Left renal pelvis (tissue), 4 donors: ENCODE measurements at regions not wholly inside any gene's neighbourhood (a gene's known extent, or its start where the extent isn't known, plus 50 kb on each side); places are given as distances from the start of the nearest gene placed in this dataset.
"Not testable (repeated sequence)": the region's sequence is repeated elsewhere in the genome, so short reads cannot be mapped to it uniquely, and the experiment has no call there.

Experiments used
- DNase-seq, 4 donors: peaks; one replicate each; pipeline ENCODE4 v3.0.0-alpha.2; 2013; ENCODE audit warnings: low read depth in 4 of 4, low spot score in 3 of 4

DNA sequence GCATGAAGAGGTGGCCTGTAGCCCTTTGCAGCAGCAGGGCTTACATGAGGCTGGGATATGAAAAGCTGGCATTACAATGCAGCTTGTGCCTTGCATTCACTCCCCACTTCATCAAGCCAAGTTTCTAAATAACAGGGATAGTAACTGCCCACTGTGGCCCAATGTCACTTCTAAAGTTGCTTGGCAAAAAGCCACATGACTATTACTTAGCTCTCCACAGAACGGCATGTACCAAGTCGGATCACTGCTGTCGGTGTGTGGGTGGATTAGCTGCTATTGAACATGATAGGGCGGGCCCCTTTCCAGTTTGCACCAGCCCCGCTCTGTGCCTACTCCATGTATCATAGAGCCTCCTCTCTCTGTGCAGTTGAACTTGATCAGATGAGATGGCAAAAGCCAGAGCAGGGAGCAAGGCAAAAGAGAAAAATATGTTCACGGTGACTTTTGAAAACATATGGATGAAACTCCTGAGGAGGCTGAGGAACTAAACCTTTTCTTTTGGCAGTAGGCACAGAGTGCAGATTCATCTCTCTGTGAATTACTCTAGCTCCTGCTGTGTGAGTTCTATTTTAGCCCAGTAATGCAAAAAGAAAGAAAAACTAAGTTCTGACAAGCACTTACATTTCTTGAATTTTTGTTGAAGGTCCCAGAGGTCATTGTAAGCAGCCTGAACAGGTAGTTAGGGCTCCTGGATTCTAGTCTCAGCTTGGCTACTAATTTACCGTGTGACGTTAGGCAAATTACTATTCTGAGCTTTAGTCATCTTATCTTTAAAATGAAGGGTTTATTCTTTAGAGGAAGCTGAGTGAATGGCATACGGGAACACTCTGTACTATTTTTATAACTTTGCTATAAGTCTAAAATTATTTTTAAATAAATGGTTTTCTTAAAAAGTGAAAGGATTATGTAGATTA is 125.6 kb upstream of the NBPF9 start:
- not testable (repeated sequence) for DNase-seq

DNA sequence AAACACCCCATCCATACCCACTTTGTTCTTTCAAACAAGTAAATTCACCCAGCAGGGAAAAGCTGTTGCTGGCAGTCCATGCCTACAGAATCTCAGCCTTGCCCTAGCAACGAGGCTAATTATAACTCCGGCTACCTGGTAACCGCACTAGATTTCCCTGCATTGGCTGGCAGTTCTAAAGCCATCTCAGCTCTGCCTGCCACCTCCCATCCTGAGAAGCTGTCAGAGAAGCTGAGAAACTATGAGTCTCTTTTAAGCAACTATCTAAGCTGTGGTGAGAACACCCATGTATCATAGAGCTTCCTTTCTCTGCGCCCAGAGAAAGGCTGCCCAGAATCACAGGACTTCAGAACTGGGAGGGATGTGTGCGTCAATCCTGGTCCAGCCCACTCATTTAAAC is 126.5 kb upstream of the NBPF9 start:
- DNase-seq = not testable (repeated sequence)

DNA sequence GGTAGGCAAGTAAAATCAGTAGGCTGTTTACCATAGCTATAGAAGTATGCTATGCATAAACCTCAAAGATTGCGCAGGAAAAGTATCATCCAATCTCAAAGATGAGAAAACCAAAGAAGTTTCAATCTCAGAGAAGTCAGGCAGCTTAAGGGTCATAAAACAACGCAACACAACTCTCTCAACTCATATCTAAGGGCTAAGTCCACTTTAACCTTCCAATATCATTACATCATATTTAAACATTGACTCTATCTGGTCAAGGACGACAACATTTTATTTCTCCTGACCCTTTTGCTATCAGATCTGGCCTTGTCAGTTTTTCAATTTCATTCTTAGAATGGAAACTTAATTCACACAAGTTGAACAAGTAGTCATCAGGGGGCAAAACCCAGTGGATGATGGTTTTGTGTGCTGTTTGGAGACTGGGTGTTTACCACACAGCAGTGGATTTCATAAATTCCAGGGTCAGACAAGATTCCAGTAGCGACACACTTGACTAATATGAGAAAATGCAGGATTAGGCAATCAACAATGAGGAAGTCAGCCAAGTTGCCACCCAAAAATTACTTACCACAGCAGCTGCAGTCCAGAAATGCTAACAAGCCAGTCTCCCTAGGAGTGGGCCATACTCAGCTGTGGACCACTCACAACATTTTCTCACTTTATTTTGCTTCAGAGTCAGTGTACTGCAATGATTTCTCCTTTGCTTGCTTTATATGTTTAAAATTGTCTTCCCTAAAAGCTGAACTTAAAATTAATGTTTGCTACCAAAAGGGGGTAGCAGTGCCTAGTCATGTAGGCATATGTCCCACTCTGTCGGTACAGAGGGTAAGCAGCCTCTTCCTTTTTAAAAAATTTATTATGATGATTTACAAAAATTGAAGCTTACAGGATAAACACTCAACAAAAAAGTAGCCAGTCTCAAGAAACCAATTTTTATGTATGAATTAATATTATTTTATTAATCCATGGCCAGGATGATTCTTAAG is 131.9 kb upstream of the NBPF9 start:
- DNase-seq = not testable (repeated sequence)

DNA sequence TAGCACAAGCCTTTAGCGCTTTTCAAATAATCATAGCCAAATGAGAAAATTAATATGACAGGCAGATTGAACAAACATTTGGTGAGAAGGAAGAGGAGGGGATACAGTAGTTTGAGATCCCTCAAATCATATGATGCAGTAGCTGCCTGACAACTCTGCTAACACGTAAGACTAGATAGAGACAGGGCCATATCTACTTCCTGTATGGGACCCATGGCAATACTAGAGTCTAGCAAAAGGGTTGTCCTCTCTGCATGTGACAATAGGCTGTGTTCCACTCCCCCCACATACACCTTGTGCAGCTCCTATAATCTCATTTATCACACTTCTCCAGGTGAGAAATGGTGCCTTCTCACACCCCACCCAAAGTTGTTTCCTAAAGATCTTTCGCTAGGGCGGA is 134.2 kb upstream of the NBPF9 start:
- DNase-seq = not testable (repeated sequence)

DNA sequence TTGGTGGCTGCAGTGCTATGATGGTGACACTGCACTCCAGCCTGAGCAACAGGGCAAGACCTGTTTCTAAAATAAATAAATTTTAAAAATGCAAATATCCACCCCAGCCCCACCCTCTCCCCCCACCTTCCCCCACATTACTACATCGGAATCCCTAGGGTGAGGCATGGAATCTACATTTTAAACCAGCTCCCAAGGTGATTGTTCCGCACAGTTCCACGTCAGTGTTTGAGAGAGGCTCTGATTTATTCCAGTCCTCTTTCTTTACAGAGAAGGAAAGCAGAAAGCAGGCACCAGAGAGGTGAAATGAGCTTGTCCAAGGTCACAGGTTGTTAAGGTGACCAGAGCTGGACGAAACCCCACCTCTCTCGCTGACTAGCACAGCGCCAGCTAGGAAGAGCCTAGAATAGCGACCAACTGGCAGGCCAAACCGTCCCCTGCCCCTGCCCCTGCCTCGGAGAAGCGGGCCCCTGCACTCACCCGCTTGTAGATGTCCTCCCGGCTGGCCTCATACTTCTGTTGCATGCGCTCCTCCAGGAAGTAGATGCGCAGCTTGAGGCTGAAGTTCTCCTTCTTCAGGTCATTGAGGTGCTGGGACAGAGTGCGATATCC is 136.7 kb upstream of the NBPF9 start:
- not testable (repeated sequence) for DNase-seq

DNA sequence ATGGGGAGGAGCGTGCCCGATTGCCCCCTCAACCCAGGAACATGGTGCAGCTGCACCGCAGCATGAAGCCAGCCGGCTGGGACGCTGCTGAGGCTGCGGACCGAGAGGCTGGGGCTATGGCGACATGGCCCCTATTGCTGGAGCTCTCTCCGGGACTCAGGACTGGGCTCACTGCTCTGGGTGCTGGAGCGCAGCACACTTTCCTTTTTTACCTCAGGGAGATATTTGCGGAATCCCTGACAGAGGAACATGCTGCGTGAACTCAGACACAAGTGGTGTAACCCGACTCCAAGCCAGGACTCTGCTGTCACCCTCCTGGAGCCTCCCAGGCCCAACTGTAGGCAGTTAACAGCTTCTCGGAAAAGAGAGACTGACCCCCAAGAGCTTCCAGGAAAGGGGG is 137.2 kb upstream of the NBPF9 start:
- DNase-seq = not testable (repeated sequence)

DNA sequence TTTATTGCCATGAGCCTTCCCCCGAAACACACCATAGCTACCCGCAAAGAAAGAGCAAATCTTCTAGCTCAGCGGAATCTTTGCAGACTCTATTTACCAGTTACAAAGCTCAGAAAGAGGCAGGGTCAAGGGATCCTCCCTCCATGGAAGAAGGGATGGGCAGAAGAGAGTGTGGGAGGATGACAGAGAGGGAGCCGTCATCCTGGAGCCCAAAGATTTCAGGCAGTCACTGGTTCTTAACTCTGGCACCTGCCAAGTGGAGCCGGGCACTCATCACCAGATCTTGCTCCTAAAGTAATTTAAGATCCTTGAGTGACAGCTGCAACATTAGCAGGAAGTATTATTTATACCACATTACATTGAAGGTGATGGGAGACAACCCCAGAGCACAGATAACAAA is 137.9 kb upstream of the NBPF9 start:
- DNase-seq = not testable (repeated sequence)

DNA sequence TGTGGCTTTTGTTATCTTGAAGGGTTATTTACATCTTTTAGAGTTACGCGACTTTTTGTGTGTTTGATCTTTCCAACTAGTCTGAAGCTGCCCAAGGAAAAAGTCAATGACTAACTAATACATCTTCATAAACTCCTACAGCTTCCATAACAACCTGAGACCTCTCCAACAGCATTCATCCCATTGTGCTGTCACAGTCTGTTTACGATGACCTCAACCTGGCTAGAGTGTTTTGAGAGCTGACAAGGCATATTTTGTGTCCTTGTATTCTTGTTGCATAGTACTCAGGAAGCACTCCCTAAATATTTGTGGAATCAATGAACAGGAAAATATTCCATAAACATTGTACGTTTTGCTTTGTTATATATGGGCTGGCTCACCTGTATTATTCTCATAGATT is 140.2 kb upstream of the NBPF9 start:
- not testable (repeated sequence) for DNase-seq

DNA sequence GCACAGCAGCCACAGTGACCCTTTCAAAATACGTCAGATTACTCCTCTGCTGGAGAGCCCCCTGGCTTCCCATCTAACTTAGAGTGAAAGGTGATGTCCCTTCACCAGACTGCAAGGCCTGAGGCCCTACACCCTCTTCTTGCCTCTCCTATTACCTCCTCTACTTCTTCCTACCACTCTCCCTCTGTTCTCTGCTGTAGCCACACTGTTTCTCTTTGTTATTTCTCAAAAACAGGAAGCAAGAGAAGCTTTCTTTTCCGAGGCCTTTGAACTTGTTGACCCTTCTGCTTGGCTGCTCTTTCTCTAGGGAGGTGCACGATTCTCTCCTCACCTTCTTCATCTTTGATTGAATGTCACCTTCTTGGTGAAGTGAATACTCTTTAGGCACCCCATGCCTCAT is 141.3 kb upstream of the NBPF9 start:
- DNase-seq = not testable (repeated sequence)

DNA sequence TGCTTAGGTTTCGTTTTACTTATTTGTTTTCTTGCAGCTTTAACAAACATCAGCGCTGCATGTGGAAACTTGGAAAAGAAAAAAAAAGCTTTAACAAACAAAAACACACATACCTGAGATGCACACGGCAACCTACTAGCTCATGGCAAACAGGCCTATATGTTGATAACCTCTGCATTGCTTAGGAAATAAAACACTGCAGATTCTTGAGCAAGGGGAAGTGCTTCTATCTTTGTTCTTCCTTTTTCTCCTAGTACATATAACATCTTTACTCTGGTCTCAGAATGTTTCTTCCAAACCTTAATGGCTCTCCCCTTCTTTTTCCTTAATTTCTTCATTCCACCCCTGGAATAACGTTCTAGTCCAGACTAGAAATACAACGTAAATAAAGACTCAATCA is 142.9 kb upstream of the NBPF9 start:
- DNase-seq = not testable (repeated sequence)

DNA sequence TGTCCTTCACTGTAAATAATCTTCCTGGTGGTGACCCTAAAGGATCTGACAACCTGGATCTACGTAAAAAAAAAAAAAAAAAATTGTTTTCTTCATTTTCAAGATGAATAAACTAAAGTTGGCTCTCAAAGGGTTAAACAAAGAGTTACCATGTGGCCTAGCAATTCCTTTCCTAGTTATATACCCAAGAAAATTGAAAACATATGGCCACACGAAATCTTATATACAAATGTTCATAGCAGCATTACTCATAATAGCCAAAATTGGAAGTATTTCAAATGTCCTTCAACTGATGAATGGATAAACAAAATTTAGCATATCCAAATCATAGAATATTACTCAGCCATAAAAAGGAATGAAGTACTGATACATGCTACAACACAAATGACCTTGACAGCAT is 145.3 kb upstream of the NBPF9 start:
- DNase-seq = not testable (repeated sequence)

DNA sequence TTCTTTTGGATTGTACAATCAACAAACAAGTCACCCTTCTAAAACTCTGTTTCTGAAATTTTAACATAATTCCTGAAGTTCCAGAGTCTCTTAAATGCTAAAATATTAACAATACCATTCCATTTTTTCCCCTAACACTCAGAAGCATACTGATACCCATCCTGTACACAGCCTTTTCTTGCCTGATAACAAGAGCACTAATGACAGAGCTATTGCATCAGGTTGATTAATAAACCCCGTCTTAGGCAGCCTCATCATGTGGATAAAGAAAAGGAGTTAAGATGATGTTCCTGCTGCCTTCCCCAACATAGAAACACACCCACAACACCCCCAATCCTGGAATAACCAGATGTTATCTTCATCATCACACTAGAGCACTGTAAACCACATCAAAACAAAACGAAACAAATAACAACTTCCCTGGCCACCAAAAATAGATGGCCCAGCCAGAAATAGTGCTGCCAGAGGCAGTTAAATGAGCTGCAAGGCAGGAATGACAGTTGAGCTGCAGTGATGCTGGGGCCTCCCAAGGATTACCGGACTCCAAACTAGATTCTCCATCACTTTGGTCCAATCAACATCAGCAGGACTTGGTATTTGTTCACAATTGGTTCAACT is 146.6 kb upstream of the NBPF9 start:
- not testable (repeated sequence) for DNase-seq

DNA sequence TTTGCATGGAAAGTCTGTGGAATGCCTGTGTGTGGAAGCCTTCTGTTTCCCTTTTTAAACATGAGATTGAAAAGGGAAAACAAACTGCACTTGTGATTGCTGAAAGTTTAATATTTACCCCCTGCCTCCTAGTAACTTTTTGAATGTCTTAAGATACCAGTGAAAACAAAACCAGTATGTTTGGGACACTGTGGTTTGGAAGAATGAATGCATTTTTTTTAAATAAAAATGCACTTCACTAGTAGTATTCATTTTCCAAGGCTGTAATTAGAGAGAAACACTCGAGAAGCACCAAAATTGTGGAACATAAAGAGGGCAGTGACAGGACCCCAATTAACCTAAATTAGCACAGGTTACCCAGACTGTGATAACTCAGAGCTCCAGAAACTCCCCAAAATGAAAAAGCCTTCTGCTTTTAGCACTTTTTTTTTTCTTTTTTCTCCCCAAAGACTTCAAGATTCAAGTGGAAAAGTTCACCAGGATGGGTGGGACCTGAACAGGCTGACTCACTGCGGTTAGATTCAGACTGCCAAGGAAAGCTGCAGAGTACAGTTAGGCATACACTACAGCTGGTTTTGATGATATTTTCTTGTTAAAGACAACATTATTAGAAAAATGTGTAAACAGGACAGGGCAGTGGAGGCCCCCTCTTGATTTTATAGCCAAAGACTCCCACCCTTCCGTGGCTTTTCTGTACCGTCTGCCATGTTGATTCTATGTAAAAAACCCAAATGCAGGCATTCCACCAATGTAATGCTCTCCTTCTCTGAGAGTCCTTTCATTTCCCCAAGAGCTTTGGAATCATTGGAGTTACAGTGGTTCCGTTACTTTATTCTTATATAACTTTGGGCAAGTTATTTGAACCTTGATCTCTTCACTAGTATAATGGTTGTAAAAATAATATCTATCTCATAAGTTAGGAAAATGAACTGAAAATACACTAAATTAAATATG is 151.8 kb upstream of the NBPF9 start:
- DNase-seq = not testable (repeated sequence)

DNA sequence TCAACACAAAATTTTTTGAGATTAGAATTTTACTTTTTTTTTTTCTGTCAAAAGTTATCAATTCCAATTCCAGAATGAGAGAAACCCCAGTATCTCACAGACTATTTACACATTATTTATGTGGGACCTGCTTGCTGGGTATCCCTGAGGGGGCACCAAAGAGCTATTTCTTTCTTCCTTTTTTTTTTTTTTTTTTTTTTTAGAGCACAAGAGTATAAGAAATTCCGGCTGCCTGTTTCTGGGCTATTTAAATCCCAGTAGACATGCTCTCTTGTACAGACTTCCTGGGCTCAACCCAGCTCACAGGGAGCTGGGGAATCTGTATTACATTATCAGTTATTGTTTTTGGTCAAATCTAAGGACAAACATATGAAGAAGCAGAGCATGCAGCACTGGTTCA is 156.9 kb upstream of the NBPF9 start:
- not testable (repeated sequence) for DNase-seq

DNA sequence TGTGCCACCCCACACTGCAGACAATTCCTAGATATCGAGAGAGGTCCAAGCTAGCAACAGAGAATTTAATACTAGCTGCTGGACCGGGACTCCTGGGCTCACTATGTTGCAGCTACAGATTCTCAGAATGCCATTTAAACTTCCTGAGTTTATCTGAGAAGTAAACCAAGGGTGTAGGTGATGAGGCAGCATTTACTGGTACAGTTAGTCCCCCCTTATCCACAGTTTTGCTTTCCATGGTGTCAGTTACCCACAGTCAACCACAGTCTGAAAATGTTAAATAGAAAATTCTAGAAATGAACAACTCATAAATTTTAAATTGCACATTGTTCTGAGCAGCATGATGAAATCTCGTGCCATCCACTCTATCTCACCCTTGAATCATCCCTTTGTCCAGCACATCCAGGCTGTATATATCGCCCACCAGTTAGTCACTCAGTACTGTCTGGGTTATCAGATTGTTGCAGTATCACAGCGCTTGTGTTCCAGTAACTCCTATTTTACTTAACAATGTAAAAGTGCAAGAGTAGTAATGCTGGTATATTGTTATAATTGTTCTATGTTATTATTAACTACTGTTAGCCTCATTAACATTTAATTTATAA is 157.5 kb upstream of the NBPF9 start:
- DNase-seq = not testable (repeated sequence)

DNA sequence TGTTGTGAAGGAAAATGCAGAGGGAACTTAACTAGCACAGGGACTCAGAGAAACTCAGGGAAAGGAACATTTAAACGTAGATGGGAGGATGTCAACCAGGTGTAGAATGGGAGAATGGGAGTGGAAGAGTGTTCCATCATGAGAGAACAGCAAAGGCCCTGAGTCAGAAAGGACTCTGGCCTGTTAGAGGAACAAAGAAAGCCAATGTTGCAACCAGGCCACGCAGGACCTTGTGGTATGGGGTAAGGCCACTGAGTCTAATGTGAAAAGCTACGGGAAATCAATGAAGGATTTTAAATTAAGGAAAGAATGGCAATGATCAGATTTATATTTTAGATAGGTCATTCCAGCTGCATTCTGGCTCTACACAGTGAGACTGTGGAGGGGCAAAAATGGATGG is 163.9 kb upstream of the NBPF9 start:
- DNase-seq = not testable (repeated sequence)

DNA sequence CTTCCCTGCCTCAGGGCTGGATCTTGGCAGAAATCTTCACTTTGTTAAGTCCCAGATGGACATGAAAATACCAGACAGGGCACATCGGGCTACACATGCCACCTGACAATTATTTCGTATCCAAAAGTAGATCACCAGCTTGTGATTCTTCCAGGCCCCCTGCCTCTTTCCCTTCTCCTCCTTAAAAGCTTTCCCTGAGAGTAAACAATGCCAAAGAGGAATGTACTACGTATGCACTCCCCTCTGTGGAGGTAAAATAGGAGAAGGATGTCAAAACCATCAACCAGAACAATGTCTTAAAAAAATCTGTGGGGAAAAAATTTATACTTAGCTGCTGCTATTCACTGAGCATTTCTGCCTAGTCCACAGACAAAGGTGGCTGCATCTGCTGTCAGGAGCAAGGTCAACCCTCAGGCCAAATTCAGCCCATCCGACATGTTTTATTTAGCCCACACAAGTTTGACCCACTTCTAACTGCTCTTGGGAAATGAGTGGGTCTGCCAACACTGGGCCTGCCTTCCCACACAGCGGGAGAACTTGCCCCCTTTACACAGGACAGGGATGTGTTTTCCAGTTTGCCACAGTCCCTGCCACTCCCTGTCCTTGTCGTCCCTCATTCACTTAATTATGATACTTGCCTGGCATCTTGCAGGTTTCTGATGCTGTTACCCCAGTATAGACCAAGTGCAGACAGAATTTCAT is 165.8 kb upstream of the NBPF9 start:
- DNase-seq = not testable (repeated sequence)

DNA sequence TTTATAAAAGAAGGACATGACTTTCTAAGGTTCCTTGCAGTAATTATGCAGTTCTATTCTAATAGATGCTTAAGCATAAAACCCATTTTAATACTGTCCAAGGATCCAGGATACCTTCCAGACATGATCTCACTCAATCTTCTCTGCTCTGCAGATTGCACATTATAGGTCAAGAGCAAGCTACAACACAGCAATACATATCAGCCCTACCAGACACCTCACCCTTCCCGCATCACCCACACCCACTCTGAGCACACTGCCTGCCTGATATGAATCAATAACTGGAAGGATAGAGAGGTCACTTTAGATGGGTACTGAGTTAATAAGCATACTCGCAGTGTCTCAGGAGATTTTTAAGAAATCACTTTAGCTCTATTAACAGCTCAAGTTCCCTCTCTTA is 166.5 kb upstream of the NBPF9 start:
- not testable (repeated sequence) for DNase-seq
